Coronary artery (tissue), 2 donors: ENCODE measurements at regions not wholly inside any gene's neighbourhood (a gene's known extent, or its start where the extent isn't known, plus 50 kb on each side); places are given as distances from the start of the nearest gene placed in this dataset.

Experiments used
- DNase-seq: peaks from one replicate; pipeline ENCODE4 v3.0.0-alpha.2; 2017; ENCODE audit warnings: low spot score
- H3K27ac ChIP-seq, 2 donors: fragments of 200-600 bp; sonication (generic); one replicate each; pipeline ENCODE4 v1.5.1; 2016 to 2019
- H3K4me3 ChIP-seq: fragments of 200-600 bp; sonication (generic); 2 replicates; pipeline ENCODE4 v1.5.1; 2016; ENCODE audit warnings: mild to moderate bottlenecking, moderate library complexity
- CTCF ChIP-seq: fragments of 200-600 bp; sonication (generic); IDR thresholded peaks from one replicate; pipeline ENCODE4 v1.5.1; 2019; ENCODE audit warnings: antibody characterized with exemption

- H3K4me3 ChIP-seq, result no peak overlapping the region
- H3K27ac ChIP-seq, result no peak overlapping the region
- no peak for DNase-seq
- TF ChIP-seq CTCF, result no peak
Observed at GRCh38 chr5:118529361-118530144, 458.8 kb downstream of the DTWD2 start.

GRCh38 chr5:118522626-118523025 is 465.7 kb downstream of the DTWD2 start:
- H3K4me3 ChIP-seq, result no peak overlapping the region
- H3K27ac ChIP-seq, result no peak overlapping the region
- no peak for TF ChIP-seq CTCF
- no peak for DNase-seq

- DNase-seq, result no peak
- no peak overlapping the region for H3K4me3 ChIP-seq
- TF ChIP-seq CTCF, result no peak
- no peak overlapping the region for H3K27ac ChIP-seq
Observed at GRCh38 chr5:118520771-118521415, 467.5 kb downstream of the DTWD2 start.

GRCh38 chr5:118519466-118519865 is 468.9 kb downstream of the DTWD2 start:
- TF ChIP-seq CTCF, result no peak
- Histone ChIP-seq H3K4me3 (no peak overlapping the region), H3K27ac (no peak overlapping the region)
- DNase-seq, result no peak

- Histone ChIP-seq H3K4me3 (no peak overlapping the region), H3K27ac (no peak overlapping the region)
- DNase-seq, result no peak
- TF ChIP-seq CTCF, result no peak
Observed at GRCh38 chr5:118518720-118519119, 469.6 kb downstream of the DTWD2 start.

GRCh38 chr5:118511846-118512245 is 476.5 kb downstream of the DTWD2 start:
- no peak for DNase-seq
- TF ChIP-seq CTCF, result no peak

More at GRCh38 chr5:118511846-118512245, 476.5 kb downstream of the DTWD2 start:
- no peak overlapping the region for H3K4me3 ChIP-seq
- no peak overlapping the region for H3K27ac ChIP-seq
